ENCODE measurements at regions not wholly inside any gene's neighbourhood (a gene's known extent, or its start where the extent isn't known, plus 50 kb on each side); places are given as distances from the start of the nearest gene placed in this dataset.

DNA sequence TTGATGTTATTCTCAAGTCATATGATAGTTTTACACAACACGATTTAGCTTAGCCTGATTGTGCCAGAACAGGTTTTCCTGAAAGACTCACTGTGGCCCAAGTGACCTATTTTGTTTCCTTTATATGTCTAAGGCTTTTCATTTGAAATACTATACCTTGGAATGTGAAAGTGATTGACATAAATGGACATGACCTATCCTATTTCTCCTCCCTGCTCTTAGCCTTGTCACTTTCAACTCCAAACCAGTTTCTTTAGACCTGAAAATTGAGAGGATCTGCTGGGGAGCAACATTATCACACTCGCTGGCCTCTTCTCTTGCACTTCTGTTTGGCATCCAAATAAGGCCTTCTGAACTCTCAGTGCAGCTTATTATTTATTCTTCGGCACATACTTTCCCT, 496.8 kb downstream of the MAT2B start:
- Mint-ChIP-seq H3K9me3 (no peaks in the 10 kb centered on the region), H3K36me3 (ENCODE audit: low read depth) (no peaks in the 10 kb centered on the region), H3K4me1 (ENCODE audit: low read depth) (no peaks in the 10 kb centered on the region), H3K27ac (no peak overlapping the region), H3K27me3 (ENCODE audit: low read depth) (no peaks in the 10 kb centered on the region), H3K4me3 (no peak overlapping the region)
- no peak for DNase-seq (ENCODE audit: low spot score)

DNA sequence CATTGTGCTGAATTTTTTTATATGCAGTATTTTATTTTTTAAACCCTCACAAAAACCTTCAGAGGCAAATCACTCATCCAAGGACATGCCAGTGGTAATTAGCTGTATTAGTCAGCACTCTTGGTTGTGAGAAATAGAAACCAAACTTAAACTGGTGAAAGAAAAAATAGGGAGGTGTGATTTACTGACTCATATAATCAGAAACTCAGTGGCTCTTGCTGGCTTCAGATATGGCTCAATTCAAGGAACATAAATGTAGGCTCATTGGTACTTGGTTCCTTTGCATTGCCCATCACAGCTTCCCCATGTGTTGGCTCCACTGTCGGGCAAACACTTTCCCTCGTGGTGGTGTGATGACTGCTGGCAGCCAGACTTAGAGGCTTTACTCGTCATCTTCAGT, 497.2 kb downstream of the MAT2B start:
- H3K9me3 Mint-ChIP-seq: no peaks in the 10 kb centered on the region
- DNase-seq (ENCODE audit: low spot score): no peak
- H3K27ac Mint-ChIP-seq: no peak overlapping the region
- no peaks in the 10 kb centered on the region for H3K27me3 Mint-ChIP-seq (ENCODE audit: low read depth)
- H3K4me1 Mint-ChIP-seq (ENCODE audit: low read depth): no peaks in the 10 kb centered on the region
- no peak overlapping the region for H3K4me3 Mint-ChIP-seq
- no peaks in the 10 kb centered on the region for H3K36me3 Mint-ChIP-seq (ENCODE audit: low read depth)

DNA sequence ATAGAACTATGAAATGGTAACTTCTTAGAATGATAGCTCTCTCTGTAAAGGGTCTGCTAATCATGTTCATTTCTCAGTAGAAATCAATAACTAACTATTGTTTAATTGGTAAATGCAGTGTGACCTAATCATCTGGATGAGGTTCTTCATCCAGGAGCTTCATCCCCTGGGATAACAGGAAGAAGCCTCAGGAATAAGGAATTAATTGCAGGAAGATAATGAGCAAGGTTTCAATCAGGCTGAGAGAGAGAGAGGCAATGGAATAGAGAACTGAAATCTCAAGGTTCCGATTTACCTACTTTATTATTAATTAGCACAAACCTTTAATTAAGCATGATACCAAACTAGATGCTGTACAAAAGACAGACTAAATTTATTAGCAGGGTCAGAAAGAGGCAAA, 499.7 kb downstream of the MAT2B start:
- Mint-ChIP-seq H3K27ac (no peak overlapping the region), H3K36me3 (ENCODE audit: low read depth) (no peaks in the 10 kb centered on the region), H3K4me1 (ENCODE audit: low read depth) (no peaks in the 10 kb centered on the region), H3K4me3 (no peak overlapping the region), H3K9me3 (no peaks in the 10 kb centered on the region), H3K27me3 (ENCODE audit: low read depth) (no peaks in the 10 kb centered on the region)
- DNase-seq (ENCODE audit: low spot score): no peak

DNA sequence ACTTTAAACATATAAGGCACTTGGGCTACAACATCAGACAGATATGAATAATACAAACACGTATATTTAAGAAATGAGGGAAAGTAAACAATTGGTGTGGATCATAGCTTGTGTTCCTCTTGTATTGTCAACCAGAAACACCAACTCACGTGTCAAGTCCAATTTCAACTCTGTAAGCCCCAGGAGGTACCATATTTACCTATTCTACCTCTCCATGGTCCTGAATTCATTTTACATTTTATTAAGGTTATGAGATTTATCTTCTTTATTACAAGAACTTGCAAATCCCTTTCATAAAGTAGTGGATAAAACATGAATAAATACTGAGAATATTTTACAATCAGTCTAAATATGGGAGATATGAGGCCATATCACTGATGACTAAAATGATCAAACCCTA, 501.6 kb downstream of the MAT2B start:
- H3K27ac Mint-ChIP-seq: no peak overlapping the region
- H3K4me3 Mint-ChIP-seq: no peak overlapping the region
- no peaks in the 10 kb centered on the region for H3K27me3 Mint-ChIP-seq (ENCODE audit: low read depth)
- H3K4me1 Mint-ChIP-seq (ENCODE audit: low read depth): no peaks in the 10 kb centered on the region
- no peaks in the 10 kb centered on the region for H3K9me3 Mint-ChIP-seq
- H3K36me3 Mint-ChIP-seq (ENCODE audit: low read depth): no peaks in the 10 kb centered on the region
- DNase-seq (ENCODE audit: low spot score): no peak

DNA sequence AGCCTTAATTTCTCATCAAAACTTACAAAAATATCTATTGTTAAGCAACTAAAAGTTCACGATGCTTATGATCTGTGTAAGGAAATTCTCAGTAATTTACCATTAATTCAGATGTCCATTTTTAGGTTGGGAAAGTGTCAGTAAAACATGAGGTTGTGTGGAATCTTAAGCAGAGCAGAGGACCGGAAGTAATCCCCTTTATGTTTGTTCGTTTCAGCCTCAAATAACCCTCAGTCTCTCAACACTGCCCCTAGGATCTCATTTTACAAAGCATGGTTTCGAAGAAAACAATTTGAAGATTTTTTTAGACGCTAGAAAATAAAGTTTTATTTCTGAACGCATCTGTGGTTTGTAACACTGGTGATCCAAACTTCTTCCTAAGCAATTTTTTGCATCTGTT, 504.2 kb downstream of the MAT2B start:
- Mint-ChIP-seq H3K27ac (no peak overlapping the region), H3K27me3 (ENCODE audit: low read depth) (no peaks in the 10 kb centered on the region), H3K4me3 (no peak overlapping the region), H3K36me3 (ENCODE audit: low read depth) (no peaks in the 10 kb centered on the region), H3K9me3 (no peaks in the 10 kb centered on the region), H3K4me1 (ENCODE audit: low read depth) (no peaks in the 10 kb centered on the region)
- no peak for DNase-seq (ENCODE audit: low spot score)

DNA sequence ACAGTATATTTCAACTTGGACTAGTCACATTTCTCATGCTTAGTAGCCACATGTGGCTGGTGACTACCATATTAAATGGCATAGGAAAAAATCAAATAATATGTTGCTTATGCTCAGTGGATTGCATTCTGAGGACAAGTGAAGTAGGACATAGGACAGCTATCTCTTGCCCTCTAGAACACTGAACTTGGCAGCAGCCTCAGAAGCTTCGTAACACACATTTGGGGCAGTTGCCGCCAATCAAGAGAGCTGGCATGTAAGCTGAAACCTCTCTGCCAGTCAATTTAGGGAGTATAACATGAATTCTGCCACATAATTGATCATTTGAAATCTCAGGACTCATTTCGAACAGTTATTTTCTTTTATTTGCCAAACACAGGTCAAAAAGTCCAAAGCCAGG, 505.5 kb downstream of the MAT2B start:
- no peak overlapping the region for H3K27ac Mint-ChIP-seq
- H3K4me1 Mint-ChIP-seq (ENCODE audit: low read depth): no peaks in the 10 kb centered on the region
- no peaks in the 10 kb centered on the region for H3K36me3 Mint-ChIP-seq (ENCODE audit: low read depth)
- H3K4me3 Mint-ChIP-seq: no peak overlapping the region
- H3K27me3 Mint-ChIP-seq (ENCODE audit: low read depth): no peaks in the 10 kb centered on the region
- no peaks in the 10 kb centered on the region for H3K9me3 Mint-ChIP-seq
- no peak for DNase-seq (ENCODE audit: low spot score)

DNA sequence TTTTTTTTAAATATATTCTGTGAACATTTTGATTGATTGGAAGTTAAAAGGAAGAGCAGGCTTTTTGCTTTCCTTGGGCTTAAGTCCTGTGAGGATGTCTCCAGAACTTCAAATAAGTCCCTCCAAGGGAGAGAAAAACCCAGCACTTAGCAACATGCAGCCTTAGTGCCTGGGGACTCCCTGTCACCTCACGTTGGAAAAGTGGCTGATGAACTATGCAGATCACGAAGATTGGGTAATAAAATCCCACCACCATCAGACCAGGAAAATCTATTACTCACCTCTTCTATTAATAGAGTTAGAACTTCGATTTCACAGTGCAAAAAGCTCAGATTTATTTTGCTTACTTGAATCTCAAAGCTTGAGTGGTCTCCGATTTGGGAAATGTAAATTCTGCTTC, 507.0 kb downstream of the MAT2B start:
- no peak overlapping the region for H3K4me3 Mint-ChIP-seq
- no peaks in the 10 kb centered on the region for H3K36me3 Mint-ChIP-seq (ENCODE audit: low read depth)
- H3K27ac Mint-ChIP-seq: no peak overlapping the region
- no peaks in the 10 kb centered on the region for H3K4me1 Mint-ChIP-seq (ENCODE audit: low read depth)
- no peaks in the 10 kb centered on the region for H3K27me3 Mint-ChIP-seq (ENCODE audit: low read depth)
- H3K9me3 Mint-ChIP-seq: no peaks in the 10 kb centered on the region
- no peak for DNase-seq (ENCODE audit: low spot score)

DNA sequence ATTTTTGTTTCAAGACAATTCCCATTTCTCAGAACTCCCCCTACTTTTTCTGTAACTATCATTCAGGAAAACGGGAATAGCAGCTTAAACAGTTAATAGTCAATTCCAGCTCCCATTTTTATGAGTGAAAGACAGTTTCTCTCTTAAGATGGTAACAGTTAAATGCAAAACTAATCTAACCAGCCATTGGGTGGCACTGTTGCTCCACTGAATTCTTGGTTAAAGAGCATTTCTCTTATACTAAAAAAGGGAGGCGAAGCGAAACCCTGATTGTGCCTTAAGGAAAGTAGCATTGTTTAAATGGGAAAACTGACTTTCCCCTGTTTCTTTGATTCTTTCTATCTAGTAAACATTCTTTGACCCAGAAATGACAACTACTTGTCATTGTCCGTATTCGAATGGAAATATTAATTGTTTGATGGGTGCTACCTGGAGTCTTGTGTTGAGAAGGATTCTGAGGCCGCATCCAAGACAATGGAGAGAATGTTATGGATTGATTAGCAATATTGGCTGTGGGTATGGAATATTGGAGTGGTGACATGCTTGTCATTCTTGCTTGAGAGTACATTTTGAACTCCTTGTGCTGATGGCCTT, 507.8 kb downstream of the MAT2B start:
- Mint-ChIP-seq H3K27ac (no peak overlapping the region), H3K27me3 (ENCODE audit: low read depth) (no peaks in the 10 kb centered on the region), H3K4me1 (ENCODE audit: low read depth) (no peaks in the 10 kb centered on the region), H3K9me3 (no peaks in the 10 kb centered on the region), H3K4me3 (no peak overlapping the region), H3K36me3 (ENCODE audit: low read depth) (no peaks in the 10 kb centered on the region)
- DNase-seq (ENCODE audit: low spot score): peak; percentile 7

DNA sequence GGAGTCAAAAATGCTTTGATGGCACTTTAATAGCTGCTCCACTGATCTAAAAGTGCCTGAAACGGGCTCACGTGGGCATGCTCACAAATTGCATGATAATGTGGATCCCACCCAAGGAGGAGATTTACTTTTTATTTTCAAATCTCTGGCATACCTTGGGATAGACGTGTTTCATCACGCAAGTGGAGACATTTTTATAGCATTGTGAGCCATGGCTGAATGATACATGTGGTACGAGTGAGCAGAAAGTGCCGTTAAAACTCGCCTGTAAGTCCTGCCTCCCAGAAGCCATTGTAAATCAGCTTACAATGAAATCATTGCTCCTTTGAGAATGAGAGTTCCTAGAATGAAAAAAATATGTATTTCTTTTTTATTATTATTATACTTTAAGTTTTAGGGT, 514.7 kb downstream of the MAT2B start:
- no peaks in the 10 kb centered on the region for H3K9me3 Mint-ChIP-seq

DNA sequence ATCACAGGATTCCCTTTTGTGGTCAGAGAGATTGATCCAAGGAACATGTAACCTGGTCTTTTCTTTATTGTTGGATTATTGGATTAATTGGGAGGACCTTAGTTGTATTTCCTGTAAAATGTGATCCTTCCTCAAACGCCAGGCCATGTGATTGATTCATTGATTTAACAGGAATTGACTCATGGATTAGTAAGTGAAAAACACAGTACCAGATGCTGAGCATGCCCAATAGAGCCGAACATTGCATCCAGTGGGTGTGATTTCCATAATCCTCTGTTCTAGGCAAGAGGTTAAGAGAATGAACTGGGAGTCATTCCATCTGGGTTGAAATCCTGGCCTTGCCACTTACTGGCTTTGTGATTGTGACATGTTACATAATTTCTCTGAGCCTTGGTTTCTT, 522.3 kb downstream of the MAT2B start:
- no peaks in the 10 kb centered on the region for H3K4me1 Mint-ChIP-seq (ENCODE audit: low read depth)
- H3K27ac Mint-ChIP-seq: no peak overlapping the region
- no peak for DNase-seq (ENCODE audit: low spot score)
- no peaks in the 10 kb centered on the region for H3K36me3 Mint-ChIP-seq (ENCODE audit: low read depth)
- no peak overlapping the region for H3K4me3 Mint-ChIP-seq
- no peaks in the 10 kb centered on the region for H3K9me3 Mint-ChIP-seq
- H3K27me3 Mint-ChIP-seq (ENCODE audit: low read depth): no peaks in the 10 kb centered on the region

More for the DNA sequence above, 514.7 kb downstream of the MAT2B start:
- Mint-ChIP-seq H3K4me1 (ENCODE audit: low read depth) (no peaks in the 10 kb centered on the region), H3K27me3 (ENCODE audit: low read depth) (no peaks in the 10 kb centered on the region), H3K27ac (no peak overlapping the region), H3K36me3 (ENCODE audit: low read depth) (no peaks in the 10 kb centered on the region), H3K4me3 (no peak overlapping the region)
- no peak for DNase-seq (ENCODE audit: low spot score)

DNA sequence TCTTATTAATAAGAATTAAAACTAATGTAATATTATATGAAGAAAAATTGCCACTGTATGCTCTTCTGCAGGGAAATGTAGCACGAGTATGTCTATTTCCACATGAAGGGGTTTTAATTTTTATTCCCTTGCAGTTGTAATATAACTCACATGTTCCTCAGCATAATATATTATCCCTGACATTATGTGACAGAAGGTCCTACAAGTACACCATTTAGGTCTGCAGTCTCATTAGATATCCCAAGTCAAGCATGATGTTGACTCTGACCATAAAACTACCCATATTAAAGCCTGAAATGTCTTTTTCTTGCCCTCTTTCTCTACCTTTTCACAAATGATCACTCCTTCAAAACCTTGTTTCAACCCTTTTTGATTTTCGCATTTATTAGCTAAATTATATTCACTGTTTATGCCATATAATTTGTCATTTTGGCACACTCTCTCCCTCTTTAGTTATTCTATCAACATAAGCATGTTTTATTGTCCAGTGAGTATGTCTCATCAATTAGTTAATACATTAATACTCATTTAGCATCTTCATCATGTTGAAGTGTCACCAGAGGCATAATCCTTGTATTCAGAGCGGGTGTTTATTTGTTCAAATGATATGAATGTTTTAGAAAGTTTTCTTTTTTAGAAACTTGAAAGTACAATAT, 532.8 kb downstream of the MAT2B start:
- Mint-ChIP-seq H3K27me3 (ENCODE audit: low read depth) (no peaks in the 10 kb centered on the region), H3K4me3 (no peak overlapping the region), H3K36me3 (ENCODE audit: low read depth) (no peaks in the 10 kb centered on the region), H3K27ac (no peak overlapping the region), H3K9me3 (no peaks in the 10 kb centered on the region), H3K4me1 (ENCODE audit: low read depth) (no peaks in the 10 kb centered on the region)
- no peak for DNase-seq (ENCODE audit: low spot score)

DNA sequence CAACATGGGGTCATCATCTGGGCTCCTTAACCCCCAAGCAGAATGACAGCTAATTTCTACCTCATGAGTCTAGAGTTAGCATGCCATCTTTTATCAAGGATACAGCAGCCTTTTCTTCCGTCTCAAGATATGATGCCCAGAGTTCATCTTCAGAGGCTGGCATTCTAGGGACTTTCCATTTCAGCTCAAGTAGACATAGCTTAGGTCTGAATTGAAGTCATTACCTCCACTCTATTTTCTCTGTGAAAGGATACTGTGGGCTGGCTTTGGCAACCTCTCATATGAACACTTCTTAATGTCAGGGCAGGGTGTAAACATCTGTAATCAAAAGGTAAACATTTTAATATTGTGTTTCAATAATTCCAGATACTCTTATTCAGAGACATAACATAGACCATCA, 535.7 kb downstream of the MAT2B start:
- no peak overlapping the region for H3K27ac Mint-ChIP-seq
- H3K4me1 Mint-ChIP-seq (ENCODE audit: low read depth): no peaks in the 10 kb centered on the region
- H3K27me3 Mint-ChIP-seq (ENCODE audit: low read depth): no peaks in the 10 kb centered on the region
- H3K36me3 Mint-ChIP-seq (ENCODE audit: low read depth): no peaks in the 10 kb centered on the region
- no peak overlapping the region for H3K4me3 Mint-ChIP-seq
- no peaks in the 10 kb centered on the region for H3K9me3 Mint-ChIP-seq
- DNase-seq (ENCODE audit: low spot score): no peak

DNA sequence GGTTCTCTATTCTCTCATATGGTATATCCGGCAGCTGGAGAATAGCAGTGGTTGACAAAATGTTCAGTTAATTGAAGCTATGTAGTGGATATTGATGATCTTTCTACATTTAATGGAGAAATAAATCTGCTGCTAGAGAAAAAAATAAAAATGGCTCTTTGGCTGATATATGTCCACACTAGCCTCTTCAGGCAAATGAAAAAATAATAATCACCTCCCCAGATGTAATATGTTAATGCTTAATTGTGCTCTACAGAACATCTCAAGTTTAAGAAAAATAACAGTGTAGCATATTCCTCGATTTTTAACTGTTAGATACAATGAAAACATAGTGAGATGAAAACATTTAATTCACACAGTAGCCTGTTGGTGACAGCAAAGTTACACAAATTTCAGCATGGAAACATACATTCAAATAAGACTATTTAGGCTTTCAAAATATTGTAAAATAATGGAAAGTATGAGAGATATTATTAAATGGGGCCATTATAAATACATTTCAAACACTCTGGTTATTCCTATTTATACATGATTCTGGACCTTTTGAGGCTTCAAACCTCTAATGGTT, 543.0 kb downstream of the MAT2B start:
- no peaks in the 10 kb centered on the region for H3K27me3 Mint-ChIP-seq (ENCODE audit: low read depth)
- no peak overlapping the region for H3K27ac Mint-ChIP-seq
- H3K4me1 Mint-ChIP-seq (ENCODE audit: low read depth): no peaks in the 10 kb centered on the region
- no peaks in the 10 kb centered on the region for H3K9me3 Mint-ChIP-seq
- DNase-seq (ENCODE audit: low spot score): no peak
- H3K36me3 Mint-ChIP-seq (ENCODE audit: low read depth): no peaks in the 10 kb centered on the region
- no peak overlapping the region for H3K4me3 Mint-ChIP-seq

DNA sequence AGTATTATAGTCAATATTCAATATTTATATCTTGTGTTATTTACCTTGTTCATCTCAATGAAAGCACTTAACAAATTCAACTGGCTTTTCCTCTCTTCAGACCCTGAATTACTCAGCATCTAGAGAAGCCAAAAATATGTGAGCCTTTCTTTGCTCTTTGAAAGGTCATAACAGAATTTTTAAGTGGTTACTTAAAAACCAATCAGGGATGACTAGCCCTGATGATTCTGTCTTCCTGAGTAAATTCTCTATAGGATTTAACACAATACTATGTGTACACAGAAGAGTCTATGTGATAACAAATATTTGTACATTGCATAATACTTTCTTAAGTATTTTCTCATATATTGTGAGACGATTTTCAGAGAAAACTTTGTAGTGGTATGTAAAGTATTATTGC, 546.3 kb downstream of the MAT2B start:
- Mint-ChIP-seq H3K36me3 (ENCODE audit: low read depth) (no peaks in the 10 kb centered on the region), H3K4me3 (no peak overlapping the region), H3K4me1 (ENCODE audit: low read depth) (no peaks in the 10 kb centered on the region), H3K27me3 (ENCODE audit: low read depth) (no peaks in the 10 kb centered on the region), H3K9me3 (no peaks in the 10 kb centered on the region), H3K27ac (no peak overlapping the region)
- DNase-seq (ENCODE audit: low spot score): no peak
